Gastroesophageal sphincter (tissue), 4 donors: ENCODE measurements at regions not wholly inside any gene's neighbourhood (a gene's known extent, or its start where the extent isn't known, plus 50 kb on each side); places are given as distances from the start of the nearest gene placed in this dataset.

ENCODE experiments used
- ATAC-seq: fragments of 150-250 bp; one replicate; pipeline ENCODE4 v1.9.1; 2016; ENCODE audit warnings: mild to moderate bottlenecking, moderate library complexity
- H3K27ac ChIP-seq, 4 donors: fragments of 200-600 bp; sonication (generic) in 3 of 4; 1 replicate in 3 of 4; 2 replicates in 1 of 4; pipeline ENCODE4 v1.5.1; 2016 to 2019
- H3K27me3 ChIP-seq: fragments of 200-600 bp; sonication (generic); one replicate; pipeline ENCODE4 v1.5.1; 2019
- H3K36me3 ChIP-seq, 2 donors: fragments of 200-600 bp; sonication (generic); one replicate each; pipeline ENCODE4 v1.5.1; 2019; ENCODE audit warnings: control low read depth in 1 of 2
- H3K4me1 ChIP-seq, 3 donors: fragments of 200-600 bp; sonication (generic); 1 replicate in 2 of 3; 2 replicates in 1 of 3; pipeline ENCODE4 v1.5.1; 2016 to 2019; ENCODE audit warnings: control low read depth in 2 of 3
- H3K4me3 ChIP-seq, 2 donors: fragments of 200-600 bp; sonication (generic); one replicate each; pipeline ENCODE4 v1.5.1; 2019; ENCODE audit warnings: mild to moderate bottlenecking in 1 of 2, moderate library complexity in 1 of 2
- H3K9me3 ChIP-seq, 3 donors: fragments of 200-600 bp; sonication (generic); one replicate each; pipeline ENCODE4 v1.5.1; 2017 to 2019; ENCODE audit warnings: control low read depth in 2 of 3
- CTCF ChIP-seq, 4 experiments: fragments of 200-600 bp in 2 of 4; fragments of 450-650 bp in 2 of 4; sonication (generic) in 1 of 4; IDR thresholded peaks; one replicate each; pipeline ENCODE4 v1.5.1; 2017 to 2019; ENCODE audit warnings: antibody characterized with exemption in 4 of 4, mild to moderate bottlenecking in 2 of 4, moderate library complexity in 2 of 4
- EP300 ChIP-seq: sonication (generic); formaldehyde crosslinking; IDR thresholded peaks from one replicate; pipeline ENCODE4 v1.6.1; 2017; ENCODE audit warnings: antibody characterized with exemption, mild to moderate bottlenecking
- POLR2A ChIP-seq, 2 donors: fragments of 450-650 bp; IDR thresholded peaks; one replicate each; pipeline ENCODE4 v1.6.1; 2017; ENCODE audit warnings: antibody characterized with exemption in 2 of 2, mild to moderate bottlenecking in 2 of 2, moderate library complexity in 1 of 2
- POLR2AphosphoS5 ChIP-seq: sonication (generic); formaldehyde crosslinking; IDR thresholded peaks from one replicate; pipeline ENCODE4 v1.6.1; 2017; ENCODE audit warnings: antibody characterized with exemption
- WGBS, 2 donors: methylation state at CpG; one replicate each; pipeline ENCODE4 v1.1.5; 2018; ENCODE audit warnings: low coverage in 1 of 2; 5-methylcytosine and 5-hydroxymethylcytosine counted together

GRCh38 chr22:48536541-48537342 is 1290.9 kb downstream of the BRD1 start:
- no peaks in the 10 kb centered on the region for H3K36me3 ChIP-seq
- no peak for TF ChIP-seq POLR2AphosphoS5
- no peak for TF ChIP-seq EP300
- TF ChIP-seq POLR2A (IDR thresholded peaks at IDR 0.05) = no peak
- TF ChIP-seq CTCF (IDR thresholded peaks at IDR 0.05) = no peak
- H3K9me3 ChIP-seq = no peaks in the 10 kb centered on the region
- ATAC-seq = peak; percentile 37
- H3K4me3 ChIP-seq = peak overlapping the region in 1 of 2 donors; percentile 16
- H3K4me1 ChIP-seq = no peaks in the 10 kb centered on the region
- peak overlapping the region in 2 of 4 donors; percentile 45 to 70 for H3K27ac ChIP-seq
- WGBS, 2 donors = 83 to 89% methylated on average over 4 to 5 of the region's 30 CpGs
- H3K27me3 ChIP-seq = peaks cover 84% of the 10 kb centered on the region

GRCh38 chr22:48535868-48536540 is 1291.7 kb downstream of the BRD1 start:
- TF ChIP-seq EP300 = no peak
- no peak for TF ChIP-seq CTCF (IDR thresholded peaks at IDR 0.05)
- no peak for TF ChIP-seq POLR2A (IDR thresholded peaks at IDR 0.05)
- TF ChIP-seq POLR2AphosphoS5 = no peak
- H3K36me3 ChIP-seq = no peaks in the 10 kb centered on the region
- no peak for ATAC-seq
- H3K4me1 ChIP-seq = no peaks in the 10 kb centered on the region
- peak overlapping the region in 1 of 2 donors; percentile 16 for H3K4me3 ChIP-seq
- H3K27ac ChIP-seq = peak overlapping the region in 2 of 4 donors; percentile 30 to 45
- no peaks in the 10 kb centered on the region for H3K9me3 ChIP-seq
- 70 to 93% methylated on average over 5 to 12 of the region's 39 CpGs for WGBS, 2 donors
- H3K27me3 ChIP-seq = peaks cover 82% of the 10 kb centered on the region

GRCh38 chr22:48534395-48534958 is 1293.2 kb downstream of the BRD1 start:
- no CpG with 5 or more reads among the region's 22 CpGs for WGBS, 2 donors
- Histone ChIP-seq H3K9me3 (no peaks in the 10 kb centered on the region), H3K27me3 (peaks cover 82% of the 10 kb centered on the region), H3K36me3 (no peaks in the 10 kb centered on the region), H3K4me1 (no peaks in the 10 kb centered on the region), H3K4me3 (no peak overlapping the region), H3K27ac (no peak overlapping the region)
- TF ChIP-seq POLR2A (IDR thresholded peaks at IDR 0.05) (no peak), CTCF (IDR thresholded peaks at IDR 0.05) (no peak), POLR2AphosphoS5 (no peak), EP300 (no peak)
- no peak for ATAC-seq

GRCh38 chr22:48532986-48533385 is 1294.7 kb downstream of the BRD1 start:
- Histone ChIP-seq H3K36me3 (no peaks in the 10 kb centered on the region), H3K27ac (no peak overlapping the region), H3K9me3 (no peaks in the 10 kb centered on the region), H3K4me1 (no peaks in the 10 kb centered on the region), H3K4me3 (no peak overlapping the region), H3K27me3 (peaks cover 76% of the 10 kb centered on the region)
- no peak for ATAC-seq
- WGBS, 2 donors = 40 to 100% methylated on average over 1 to 2 of the region's 12 CpGs
- TF ChIP-seq POLR2AphosphoS5 = no peak
- TF ChIP-seq POLR2A (IDR thresholded peaks at IDR 0.05) = no peak
- TF ChIP-seq EP300 = no peak
- TF ChIP-seq CTCF (IDR thresholded peaks at IDR 0.05) = no peak
